ENCODE measurements at regions not wholly inside any gene's neighbourhood (a gene's known extent, or its start where the extent isn't known, plus 50 kb on each side); places are given as distances from the start of the nearest gene placed in this dataset.

GRCh38 chr5:57917004-57917403, 434.4 kb upstream of the ACTBL2 start:
- TF ChIP-seq CTCF (IDR thresholded peaks at IDR 0.05) (no peak), POLR2A (IDR thresholded peaks at IDR 0.05) (no peak)
